HEK293T (cell line): ENCODE measurements at regions not wholly inside any gene's neighbourhood (a gene's known extent, or its start where the extent isn't known, plus 50 kb on each side); places are given as distances from the start of the nearest gene placed in this dataset.

Experiments used
- ARNT ChIP-seq: fragments of 450-650 bp; IDR thresholded peaks from 2 replicates; pipeline ENCODE4 v1.6.1; 2017; ENCODE audit warnings: mild to moderate bottlenecking
- ELF4 ChIP-seq: fragments of 450-650 bp; IDR thresholded peaks from 2 replicates; pipeline ENCODE4 v1.6.1; 2017; ENCODE audit warnings: antibody characterized with exemption
- FOXA1 ChIP-seq: fragments of 450-650 bp; IDR thresholded peaks from 2 replicates; pipeline ENCODE4 v1.6.1; 2016; ENCODE audit warnings: mild to moderate bottlenecking
- FOXM1 ChIP-seq: fragments of 450-650 bp; IDR thresholded peaks from 2 replicates; pipeline ENCODE4 v1.6.1; 2017; ENCODE audit warnings: mild to moderate bottlenecking, borderline replicate concordance
- HDGF ChIP-seq: fragments of 450-650 bp; IDR thresholded peaks from 2 replicates; pipeline ENCODE4 v1.6.1; 2017; ENCODE audit warnings: antibody characterized with exemption, borderline replicate concordance
- LEF1 ChIP-seq: fragments of 450-650 bp; IDR thresholded peaks from 2 replicates; pipeline ENCODE4 v1.6.1; 2017; ENCODE audit warnings: mild to moderate bottlenecking, borderline replicate concordance
- TARDBP ChIP-seq: fragments of 450-650 bp; IDR thresholded peaks from 2 replicates; pipeline ENCODE4 v1.6.1; 2016
- ZNF384 ChIP-seq: fragments of 450-650 bp; IDR thresholded peaks from 2 replicates; pipeline ENCODE4 v1.6.1; 2016

- no peak for TF ChIP-seq ZNF384
- no peak for TF ChIP-seq TARDBP
- TF ChIP-seq FOXA1: no peak
- no peak for TF ChIP-seq ARNT
- no peak for TF ChIP-seq ELF4
- TF ChIP-seq HDGF: no peak
- TF ChIP-seq LEF1: no peak
- no peak for TF ChIP-seq FOXM1
These were observed 185.2 kb upstream of the GADL1 start for GRCh38 chr3:31079689-31080088.
